Mesenteric fat pad (tissue), 1 donor: ENCODE measurements at regions not wholly inside any gene's neighbourhood (a gene's known extent, or its start where the extent isn't known, plus 50 kb on each side); places are given as distances from the start of the nearest gene placed in this dataset.
A peak's percentile ranks its signal among the peaks of the same experiment; 100 is the strongest.
"Not testable (repeated sequence)": the region's sequence is repeated elsewhere in the genome, so short reads cannot be mapped to it uniquely, and the experiment has no call there.

ENCODE experiments used
- DNase-seq: peaks from one replicate; pipeline ENCODE4 v3.0.0-alpha.2; 2020; ENCODE audit warnings: low spot score
- donor health status: DM: yes; HTN: yes; CAD: no.

DNA sequence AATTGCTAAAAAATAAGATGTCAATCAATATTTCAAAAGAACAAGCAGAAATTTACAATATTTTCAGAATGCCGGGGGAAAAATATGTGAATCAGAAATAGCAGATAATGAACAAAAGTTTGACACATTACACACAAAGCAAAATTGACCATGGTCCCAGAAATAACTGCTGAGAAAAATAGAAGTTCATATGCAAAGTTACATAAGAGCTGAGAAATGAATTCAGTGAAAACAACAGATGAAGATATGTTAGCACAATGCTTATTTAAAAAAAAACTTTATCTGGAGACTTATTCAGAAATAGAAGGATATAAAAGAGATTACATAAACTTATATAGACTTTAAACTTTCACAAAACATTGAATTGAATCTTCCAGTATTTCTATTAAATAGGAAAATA is 1483.7 kb upstream of the ACO1 start:
- no peak for DNase-seq

DNA sequence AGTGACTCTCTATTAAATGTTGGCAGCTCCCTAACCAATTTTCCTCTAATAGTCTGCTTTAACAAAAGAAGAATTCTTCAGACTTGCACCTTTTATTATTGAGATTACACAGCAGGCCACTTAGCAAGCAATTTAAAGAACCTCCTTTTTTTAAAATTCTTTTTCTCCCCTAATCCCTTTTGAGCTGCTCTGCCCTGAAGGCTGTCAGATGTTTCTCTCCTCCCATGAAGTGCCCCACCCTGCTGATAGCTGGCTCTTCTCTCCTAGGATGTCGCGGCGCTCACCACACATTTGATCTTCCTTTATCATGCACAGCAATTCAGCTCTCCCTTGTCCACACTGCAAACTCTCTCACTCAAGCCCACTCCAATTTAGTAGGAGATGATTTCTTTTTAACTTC is 1471.1 kb upstream of the ACO1 start:
- DNase-seq: no peak

DNA sequence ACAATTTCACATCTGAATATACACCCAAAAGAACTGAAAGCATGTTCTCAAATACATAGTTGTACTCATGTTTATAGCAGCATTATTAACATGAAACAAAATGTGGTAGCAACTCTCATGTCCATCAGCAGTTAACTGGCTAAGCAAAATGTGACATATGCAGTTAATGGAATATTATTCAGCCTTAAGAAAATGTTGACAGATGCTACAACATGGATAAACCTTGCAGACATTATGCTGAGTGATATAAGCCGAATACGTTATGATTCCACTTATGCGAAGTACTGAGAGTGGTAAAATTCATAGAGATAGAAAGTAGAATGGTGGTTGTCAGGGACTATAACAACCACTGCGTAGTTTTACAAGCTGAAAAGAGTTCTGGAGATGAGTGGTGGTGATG is 1469.0 kb upstream of the ACO1 start:
- DNase-seq: no peak

DNA sequence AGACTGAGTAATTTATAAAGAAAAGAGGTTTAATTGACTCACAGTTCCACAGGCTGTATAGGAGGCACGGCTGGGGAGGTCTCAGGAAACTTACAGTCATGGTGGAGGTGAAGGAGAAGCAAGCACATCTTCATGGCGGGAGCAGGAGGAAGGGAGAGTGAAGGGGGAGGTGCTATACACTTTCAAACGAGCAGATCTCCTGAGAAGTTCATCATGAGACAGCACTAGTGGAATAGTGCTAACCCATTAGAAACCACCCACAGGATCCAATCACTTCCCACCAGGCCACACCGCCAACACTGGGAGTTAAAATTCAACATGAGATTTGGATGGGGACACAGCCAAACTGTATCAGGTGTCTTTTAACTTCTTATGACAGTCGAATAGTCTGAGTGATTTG is 1459.3 kb upstream of the ACO1 start:
- DNase-seq: no peak

DNA sequence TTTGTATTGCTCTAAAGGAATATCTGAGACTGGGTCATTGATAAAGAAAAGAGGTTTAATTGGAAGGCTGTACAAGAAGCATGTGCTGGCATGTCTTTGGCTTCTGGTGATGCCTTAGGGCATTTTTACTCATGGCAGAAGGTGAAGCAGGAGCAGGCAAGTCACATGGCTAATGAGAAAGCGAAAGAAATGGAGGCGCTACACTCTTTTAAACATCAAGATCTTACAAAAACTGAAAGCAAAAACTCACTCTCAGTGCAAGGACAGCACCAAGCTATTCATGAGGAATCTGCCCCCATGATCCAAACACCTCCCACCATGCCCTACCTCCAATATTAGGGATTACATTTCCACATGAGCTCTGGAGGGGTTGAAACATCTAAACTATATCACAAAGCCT is 1458.8 kb upstream of the ACO1 start:
- DNase-seq: no peak

DNA sequence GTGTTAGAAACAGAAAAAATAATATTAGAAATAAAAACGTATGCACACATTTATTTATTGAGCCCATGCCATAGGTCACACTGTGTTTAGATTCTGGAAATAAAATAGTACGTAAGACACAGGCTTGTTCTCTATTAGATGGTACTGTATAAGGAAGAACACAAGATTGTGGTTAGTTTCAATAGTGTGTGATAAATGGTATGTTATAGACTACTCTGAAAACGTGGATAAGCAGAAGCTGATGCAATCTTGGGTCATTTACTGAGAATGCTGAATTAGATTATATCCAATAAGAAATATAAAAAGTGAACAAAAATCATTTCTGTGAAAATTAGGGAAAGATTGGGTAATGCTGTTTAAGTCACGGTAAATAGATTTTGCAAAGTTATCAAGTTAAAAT is 1456.4 kb upstream of the ACO1 start:
- no peak for DNase-seq

DNA sequence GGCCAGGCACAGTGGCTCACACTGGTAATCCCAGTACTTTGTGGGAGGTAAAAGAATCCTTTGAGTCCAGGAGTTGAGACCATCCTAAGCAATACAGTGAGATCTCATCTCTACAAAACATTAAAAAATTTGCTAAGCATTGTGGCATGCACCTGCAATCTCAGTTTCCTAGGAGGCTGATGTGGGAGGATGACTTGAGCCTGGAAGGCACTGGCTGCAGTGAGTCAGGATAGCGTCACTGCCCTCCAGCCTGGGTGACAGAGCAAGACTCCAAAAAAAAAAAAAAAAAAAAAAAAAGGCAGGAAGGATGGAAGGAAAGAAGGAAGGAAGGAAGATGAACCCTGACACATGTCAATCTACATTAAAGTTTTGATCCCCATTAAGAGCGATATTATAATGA is 1452.2 kb upstream of the ACO1 start:
- DNase-seq: no peak

DNA sequence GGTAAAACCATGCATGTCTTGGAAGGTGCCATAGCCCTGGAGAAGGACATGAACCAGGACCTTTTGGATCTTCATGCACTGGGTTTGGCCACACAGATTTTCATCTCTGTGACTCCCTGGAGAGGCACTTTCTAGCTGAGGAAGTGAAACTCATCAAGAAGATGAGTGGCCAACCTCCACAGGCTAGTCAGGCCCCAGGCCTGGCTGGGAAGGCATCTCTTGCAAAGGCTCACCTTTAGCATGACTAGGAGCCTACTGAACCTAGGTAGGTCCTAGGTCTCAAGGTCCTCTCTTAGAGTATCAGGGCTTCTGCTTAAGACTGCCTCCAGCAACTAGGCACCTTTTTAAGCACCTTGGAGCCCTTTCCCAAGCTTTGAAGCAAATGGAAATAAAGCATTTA is 1448.7 kb upstream of the ACO1 start:
- DNase-seq: no peak

DNA sequence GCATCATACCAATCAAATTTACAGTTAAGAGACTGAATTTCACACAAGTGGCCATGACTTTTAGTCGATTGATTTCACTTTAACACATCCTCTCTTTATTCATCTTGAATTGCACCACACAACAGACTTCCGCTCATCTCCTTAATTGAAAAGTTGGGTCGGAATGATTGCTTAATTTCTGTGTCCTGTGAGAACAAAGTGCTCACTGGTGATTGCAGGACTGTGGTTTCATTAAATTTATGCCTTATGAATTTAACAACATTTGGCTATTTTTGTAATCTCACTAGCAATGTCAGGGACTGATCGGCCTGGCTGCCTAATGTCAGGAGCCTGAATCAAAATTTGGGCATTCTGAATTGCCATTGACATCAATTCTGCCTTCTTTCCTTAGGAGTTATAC is 1447.3 kb upstream of the ACO1 start:
- DNase-seq: no peak

DNA sequence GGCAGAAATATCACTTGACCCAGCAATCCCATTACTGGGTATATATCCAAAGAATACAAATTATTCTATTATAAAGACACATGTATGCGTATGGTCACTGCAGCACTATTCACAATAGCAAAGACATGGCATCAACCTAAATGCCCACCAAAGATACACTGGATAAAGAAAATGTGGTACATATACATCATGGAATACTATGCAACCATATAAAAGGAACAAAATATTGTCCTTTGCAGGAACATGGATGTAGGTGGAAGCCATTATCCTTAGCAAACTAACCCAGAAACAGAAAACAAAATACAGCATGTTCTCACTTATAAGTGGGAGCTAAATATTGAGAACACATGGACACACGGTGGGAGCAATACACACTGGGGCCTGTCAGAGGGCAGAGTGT is 1441.6 kb upstream of the ACO1 start:
- DNase-seq: not testable (repeated sequence)

DNA sequence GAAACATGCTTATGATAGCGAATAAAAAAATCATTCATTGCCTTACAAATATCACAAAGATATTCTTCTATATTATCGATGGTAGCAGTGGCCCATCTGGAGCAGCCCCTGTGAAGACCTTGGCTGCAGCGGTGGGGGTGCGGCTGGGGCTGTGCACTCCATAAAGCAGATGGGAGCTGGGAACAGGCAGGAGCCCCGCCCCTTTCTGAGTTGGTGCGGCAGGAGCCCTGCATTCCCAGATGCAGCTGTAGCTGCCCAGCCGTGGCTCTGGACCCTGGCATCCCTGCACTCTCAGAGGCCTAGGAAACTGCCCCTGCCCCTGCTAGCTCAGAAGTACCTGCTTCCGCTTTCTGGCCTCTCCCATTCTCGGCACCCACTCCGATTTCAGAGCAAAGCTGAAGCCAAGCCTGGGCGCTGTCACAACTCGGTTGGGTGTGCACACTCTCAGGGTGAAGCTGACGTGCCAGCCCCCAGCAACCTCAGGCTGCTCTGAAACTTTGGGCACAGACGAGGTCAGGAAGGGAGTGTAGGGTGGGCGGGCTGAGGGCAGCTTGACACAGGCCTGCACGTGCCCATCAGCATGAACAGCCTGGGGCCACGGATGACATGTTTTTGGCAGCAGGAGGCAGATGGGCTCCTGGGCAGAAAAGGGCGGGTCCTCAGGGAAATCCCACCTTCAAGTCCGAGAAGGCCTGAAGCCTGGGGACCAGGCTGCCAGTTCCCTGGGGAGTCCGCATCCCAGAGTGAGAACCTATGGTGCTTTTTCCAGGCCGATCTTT is 1440.8 kb upstream of the ACO1 start:
- peak; percentile 83 for DNase-seq

DNA sequence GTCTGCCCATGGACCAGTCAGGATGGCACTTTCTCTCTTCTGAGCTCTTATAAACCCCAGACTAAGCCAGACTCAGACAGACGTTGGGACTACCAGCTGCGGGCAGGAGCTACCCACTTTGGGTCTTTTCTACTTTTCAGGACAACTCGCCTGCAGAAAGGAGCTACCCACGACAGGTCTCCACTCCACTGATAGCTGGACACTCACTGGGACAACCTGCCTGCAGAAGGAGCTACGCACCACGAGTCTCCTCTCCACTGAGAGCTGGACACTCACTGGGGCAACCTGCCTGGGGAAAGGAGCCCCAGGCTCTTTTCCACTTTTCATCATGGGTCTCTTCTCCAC is 1440.2 kb upstream of the ACO1 start:
- DNase-seq: no peak

DNA sequence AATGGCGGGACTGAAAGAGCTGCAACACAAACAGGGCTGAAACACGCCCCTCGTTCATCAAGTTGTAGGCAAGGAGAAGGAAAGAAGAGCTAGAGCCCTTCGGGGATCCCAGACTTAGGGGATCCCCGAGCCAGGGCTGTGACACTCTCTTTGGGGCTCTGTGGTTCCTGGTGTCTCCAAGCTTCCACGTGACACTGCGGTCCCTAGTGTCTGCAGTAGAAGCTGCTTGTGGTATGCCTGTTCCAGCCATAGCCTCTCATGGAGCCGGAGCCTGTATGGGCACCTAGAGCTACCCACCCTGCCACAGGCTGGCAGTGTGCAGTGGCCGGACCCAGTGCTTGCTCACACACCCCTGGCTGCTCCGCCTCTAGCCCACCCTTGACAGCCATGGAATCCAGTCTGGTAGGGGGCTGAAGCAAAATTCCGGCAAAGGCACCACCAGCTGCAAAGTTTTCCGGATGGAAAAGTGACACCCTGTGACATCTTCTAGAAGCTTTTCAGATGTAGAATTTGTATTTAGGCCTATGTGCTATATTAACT is 1439.6 kb upstream of the ACO1 start:
- no peak for DNase-seq

DNA sequence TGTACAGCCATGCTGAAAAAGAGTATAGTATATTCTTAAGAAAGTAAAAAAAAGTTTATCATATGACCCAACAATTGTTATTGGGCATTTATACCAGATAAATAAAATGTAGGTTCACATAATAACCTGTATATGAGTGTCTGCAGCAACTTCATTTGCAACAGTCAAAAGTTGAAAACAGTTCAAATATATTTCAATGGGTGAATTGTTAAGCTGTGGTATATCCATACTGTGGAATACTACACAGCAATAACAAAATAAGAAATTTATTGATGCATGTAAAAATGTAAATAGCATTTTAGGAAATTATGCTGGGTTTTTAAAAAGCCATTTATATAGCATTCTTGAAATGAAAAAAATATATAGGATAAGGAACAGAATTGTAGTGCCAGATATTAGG is 1420.1 kb upstream of the ACO1 start:
- no peak for DNase-seq

DNA sequence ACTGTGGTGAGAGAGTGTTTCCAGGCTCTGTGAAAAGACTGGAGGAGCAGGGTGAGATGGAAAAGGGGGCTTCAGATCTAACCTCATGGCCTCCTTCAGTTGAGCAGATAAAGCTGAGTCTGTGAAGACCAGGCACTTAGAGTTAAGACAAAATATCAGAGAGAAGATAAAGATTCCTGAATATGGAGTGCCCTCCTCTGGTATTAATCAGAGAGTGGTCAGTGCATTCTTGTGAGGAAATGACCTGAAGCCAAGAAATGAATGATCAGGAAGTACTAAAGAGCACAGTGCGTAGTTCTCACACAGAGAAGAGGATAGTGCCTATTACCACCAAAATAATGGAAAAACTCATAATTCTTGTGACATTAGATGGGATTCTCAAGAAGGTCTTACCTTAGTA is 1417.0 kb upstream of the ACO1 start:
- no peak for DNase-seq

DNA sequence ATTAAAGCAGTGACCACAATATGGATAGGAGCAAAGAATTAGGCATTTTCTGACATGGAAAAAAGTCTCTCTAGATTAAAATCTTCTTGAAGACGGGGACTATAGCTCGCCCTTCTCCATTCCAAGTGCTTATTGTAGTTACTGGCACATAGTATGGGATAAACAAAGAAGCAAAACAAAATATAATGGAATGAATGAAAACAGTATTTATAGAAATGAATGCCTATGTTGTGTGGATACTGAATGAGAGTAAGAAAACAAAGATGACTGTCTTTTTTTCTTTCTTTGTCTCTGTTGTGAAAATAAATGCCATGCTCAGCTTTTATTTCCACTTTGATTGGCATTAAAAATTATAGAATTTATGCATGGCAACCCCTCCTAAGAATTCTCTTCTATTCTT is 1414.3 kb upstream of the ACO1 start:
- no peak for DNase-seq

DNA sequence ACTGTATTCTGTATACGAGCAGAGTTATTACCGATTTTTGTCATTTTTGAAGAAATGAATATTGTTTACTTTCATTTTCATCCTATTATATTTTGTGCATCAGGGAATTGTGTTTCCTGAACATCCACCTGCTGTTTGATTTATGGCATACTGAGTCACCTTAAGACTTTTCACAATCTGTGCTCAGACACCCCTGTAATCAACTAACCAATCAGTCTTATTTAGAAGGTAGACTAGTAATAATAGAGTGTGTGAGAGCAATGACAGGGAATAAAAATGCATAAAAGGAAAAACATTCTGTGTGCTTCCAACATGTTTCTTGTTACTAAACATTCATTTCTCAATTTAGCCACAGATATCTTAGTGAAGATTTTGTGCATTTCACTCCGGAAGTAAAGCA is 1413.6 kb upstream of the ACO1 start:
- DNase-seq: no peak

DNA sequence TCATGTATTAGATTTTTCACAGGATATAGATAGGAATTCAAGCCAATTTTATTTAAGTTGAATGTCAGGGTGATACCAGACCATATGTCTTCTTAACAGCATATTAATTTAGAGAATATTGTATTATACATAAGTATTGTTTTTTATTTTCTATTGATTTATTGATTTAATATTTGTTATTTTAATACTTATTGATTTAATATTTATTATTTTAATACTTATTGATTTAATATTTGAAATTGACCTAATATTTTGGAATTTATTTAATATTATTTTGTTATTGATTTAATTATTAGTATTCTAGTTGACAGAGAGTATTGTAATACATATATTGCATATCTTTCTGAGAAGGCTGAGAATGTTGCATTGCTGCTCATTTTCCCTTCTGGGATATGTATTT is 1411.8 kb upstream of the ACO1 start:
- DNase-seq: no peak

DNA sequence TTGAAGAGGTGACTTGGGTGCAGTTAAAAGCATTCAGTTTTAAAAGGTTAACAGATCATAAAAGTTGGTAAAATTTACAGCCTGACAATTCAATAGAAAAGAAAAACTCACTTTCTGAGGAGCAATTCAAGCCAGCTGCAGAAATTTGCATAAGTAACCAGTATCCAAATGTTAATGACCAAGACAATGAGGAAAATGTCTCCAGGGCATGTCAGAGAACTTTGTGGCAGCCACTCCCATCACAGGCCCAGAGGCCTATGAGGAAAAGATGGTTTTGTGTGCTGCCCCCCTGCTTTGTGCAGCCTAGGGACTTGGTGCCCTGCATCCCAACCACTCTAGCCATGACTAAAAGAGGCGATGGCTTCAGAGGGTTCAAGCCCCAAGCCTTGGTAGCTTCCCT is 1406.5 kb upstream of the ACO1 start:
- no peak for DNase-seq

DNA sequence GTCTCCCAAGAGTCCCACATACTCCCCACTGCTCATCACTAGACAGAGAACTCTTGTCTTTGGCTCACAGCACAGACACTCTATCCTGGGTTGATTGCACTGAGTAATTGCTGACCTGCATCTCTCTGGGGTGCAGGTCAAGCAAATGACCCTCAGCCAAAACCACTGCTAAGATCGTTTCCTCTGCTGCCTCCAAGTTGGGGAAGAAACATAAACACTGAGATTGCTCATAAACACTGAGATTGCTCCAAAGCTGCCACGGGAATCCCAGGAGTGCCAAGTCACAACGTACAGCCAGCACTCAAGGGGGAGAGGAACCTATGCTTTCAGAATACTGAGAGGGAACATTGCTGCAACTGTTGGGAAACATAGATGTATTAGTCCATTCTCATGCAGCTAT is 1402.1 kb upstream of the ACO1 start:
- no peak for DNase-seq

DNA sequence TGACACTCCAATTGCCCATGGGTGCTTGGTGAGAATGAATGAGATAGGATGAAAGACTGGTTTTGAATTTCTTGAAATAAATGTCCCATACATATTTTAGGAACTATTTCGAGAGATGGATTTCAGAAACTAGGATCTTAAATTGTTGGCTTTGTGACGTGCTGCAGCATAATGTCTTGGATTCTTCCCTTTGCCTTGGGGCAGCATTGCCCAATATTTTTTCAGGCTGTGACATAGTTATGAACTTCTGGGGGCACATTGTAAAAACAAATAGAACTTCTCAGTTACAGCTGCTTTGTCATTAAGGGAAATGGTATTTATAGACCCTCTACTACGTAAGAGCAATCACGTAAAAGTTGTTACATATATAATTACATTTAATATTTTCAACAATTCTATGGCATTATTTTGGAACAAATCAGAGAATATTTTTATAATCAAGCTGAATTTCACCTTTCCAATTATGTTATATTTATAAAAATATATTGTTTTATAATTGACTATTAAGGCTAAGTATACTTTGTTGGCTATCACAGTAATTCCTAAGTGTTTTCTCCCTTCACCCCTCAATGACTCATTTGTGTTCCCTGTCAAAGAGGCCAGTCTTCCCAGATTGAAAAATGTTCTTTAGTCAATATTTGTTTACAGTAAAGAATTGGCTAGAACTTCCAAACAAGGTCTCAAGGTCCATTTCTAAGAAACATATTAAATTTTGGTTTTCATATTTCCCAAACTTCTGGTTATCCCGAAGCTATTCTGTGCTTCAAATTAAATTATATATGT is 1388.3 kb upstream of the ACO1 start:
- DNase-seq: no peak

DNA sequence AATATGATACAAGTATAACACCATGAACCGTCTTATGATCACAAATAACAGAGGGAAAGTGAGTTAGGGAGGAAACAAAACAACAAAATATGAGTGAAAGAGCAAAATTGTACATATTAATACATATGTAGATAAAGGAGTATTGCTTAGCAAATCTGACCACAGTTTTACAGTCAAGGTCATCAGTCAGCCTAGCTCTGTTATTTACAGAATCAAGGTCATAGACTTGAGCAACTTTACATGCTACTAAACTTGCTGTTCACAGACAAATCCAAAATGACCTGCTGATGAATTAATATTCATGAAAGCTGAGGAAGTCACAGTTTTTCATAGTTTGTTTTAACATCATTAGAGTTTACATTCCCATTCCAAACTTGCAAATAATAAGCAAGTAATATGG is 1387.7 kb upstream of the ACO1 start:
- DNase-seq: no peak

DNA sequence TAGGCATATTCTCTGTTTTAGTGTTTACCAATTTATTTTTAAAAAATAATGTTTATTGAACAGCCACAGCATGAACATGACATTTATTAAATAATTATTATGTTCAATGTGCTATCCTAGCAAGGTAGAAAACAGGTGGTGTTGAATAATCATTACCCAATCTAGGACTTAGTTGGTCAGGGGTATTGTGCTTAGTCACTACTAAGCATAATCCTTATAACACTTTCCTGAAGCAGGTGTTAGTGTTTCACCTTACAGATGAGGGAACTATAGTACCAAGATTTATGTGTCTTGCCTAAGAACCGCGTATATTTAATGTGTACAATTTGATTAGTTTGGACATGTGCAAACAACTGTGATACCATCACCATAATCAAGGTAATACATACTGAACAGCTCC is 1387.2 kb upstream of the ACO1 start:
- DNase-seq: no peak
